HepG2 (cell line): ENCODE measurements at regions not wholly inside any gene's neighbourhood (a gene's known extent, or its start where the extent isn't known, plus 50 kb on each side); places are given as distances from the start of the nearest gene placed in this dataset.

Experiments used
- ATAC-seq: fragments of 200-7000 bp; cut with Tn5 transposase; 3 replicates; pipeline ENCODE4 v1.9.1; 2020; ENCODE audit warnings: mild to moderate bottlenecking, moderate library complexity
- BruUV-seq: library from RNA; stranded (reverse); fragments of 400-500 nt; replicated peaks from 2 replicates; lab custom pipeline; 2021; lab: Mats Ljungman, UMichigan
- CTCF ChIA-PET: fragments of 300-600 bp; formaldehyde crosslinking; extraction: SDS; loops from one replicate; lab custom pipeline; 2021; ENCODE audit warnings: low total read pairs, inconsistent platforms, low intra/inter-chr PET ratio; lab: Yijun Ruan, JAX
- POLR2A ChIA-PET: fragments of 350-600 bp; sonication (Branson Sonifier 250); formaldehyde crosslinking; loops from one replicate; lab custom pipeline; 2020; ENCODE audit warnings: antibody characterized with exemption, inconsistent platforms; lab: Yijun Ruan, JAX
- DNase-seq: peaks from one replicate; pipeline ENCODE4 v3.0.0-alpha.2; 2015; ENCODE audit warnings: low spot score
- FAIRE-seq: peaks from 3 replicates; lab custom pipeline; 2011; peaks lifted over from hg19 to GRCh38; lab: Jason Lieb, UNC
- H2AFZ ChIP-seq: one replicate; pipeline ENCODE4 v1.6.1; 2011; ENCODE audit warnings: low read length, inconsistent platforms
- H3K27ac ChIP-seq: fragments of 300-600 bp; 3 replicates; pipeline ENCODE4 v1.8.0; 2011; ENCODE audit warnings: mixed run types, mild to moderate bottlenecking, mixed read lengths, low read length, inconsistent platforms; ENCODE audit not compliant: insufficient read depth; ENCODE audit errors: extremely low read length
- H3K27me3 ChIP-seq, 2 experiments: fragments of 200-600 bp in 1 of 2; 2 replicates in 1 of 2; 3 replicates in 1 of 2; pipeline versions ENCODE4 v1.6.0 to v1.8.0; 2011; ENCODE audit warnings: low read length in 2 of 2, mild to moderate bottlenecking in 2 of 2, moderate library complexity in 2 of 2, inconsistent platforms in 1 of 2; ENCODE audit not compliant: insufficient read depth in 2 of 2, control insufficient read depth in 1 of 2
- H3K36me3 ChIP-seq, 2 experiments: fragments of 200-600 bp in 1 of 2; replicated peaks in 1 of 2; 2 replicates in 1 of 2; 3 replicates in 1 of 2; pipeline versions ENCODE4 v1.5.1 to v1.8.0; 2011; ENCODE audit warnings: low read length in 2 of 2, inconsistent platforms in 1 of 2; ENCODE audit not compliant: insufficient read depth in 2 of 2, control insufficient read depth in 1 of 2
- H3K4me1 ChIP-seq: 2 replicates; pipeline ENCODE4 v1.5.1; 2012; ENCODE audit warnings: low read length, inconsistent platforms; ENCODE audit not compliant: insufficient read depth
- H3K4me2 ChIP-seq: 2 replicates; pipeline ENCODE4 v1.6.0; 2011; ENCODE audit warnings: low read depth, low read length, inconsistent platforms
- H3K4me3 ChIP-seq, 3 experiments: fragments of 200-600 bp in 1 of 3; sonication (generic), shearing (Covaris generic) in 1 of 3; replicated peaks in 1 of 3; 2 replicates each; pipeline ENCODE4 v1.5.1; 2011 to 2016; ENCODE audit warnings: low read length in 3 of 3, inconsistent platforms in 2 of 3, low read depth in 2 of 3, mild to moderate bottlenecking in 2 of 3, control low read depth in 1 of 3, mixed read lengths in 1 of 3; ENCODE audit not compliant: insufficient read depth in 1 of 3
- H3K79me2 ChIP-seq: one replicate; pipeline ENCODE4 v1.6.1; 2011; ENCODE audit warnings: low read length, inconsistent platforms; ENCODE audit not compliant: insufficient read depth
- H3K9ac ChIP-seq: 2 replicates; pipeline ENCODE4 v1.6.0; 2011; ENCODE audit warnings: mild to moderate bottlenecking, low read depth, low read length, inconsistent platforms; ENCODE audit not compliant: insufficient read depth
- H3K9me3 ChIP-seq: 2 replicates; pipeline ENCODE4 v1.5.1; 2012; ENCODE audit warnings: mild to moderate bottlenecking, low read length
- H4K20me1 ChIP-seq: 2 replicates; pipeline ENCODE4 v1.6.0; 2011; ENCODE audit warnings: inconsistent platforms, mild to moderate bottlenecking, low read length, moderate library complexity; ENCODE audit not compliant: insufficient read depth
- ARID5B ChIP-seq: IDR thresholded peaks from 2 replicates; pipeline ENCODE4 v1.4.0; 2020; ENCODE audit warnings: mild to moderate bottlenecking, missing genetic modification reagents
- ELK4 ChIP-seq: sonication (generic); formaldehyde crosslinking; IDR thresholded peaks from 2 replicates; pipeline ENCODE4 v1.9.0; 2021; ENCODE audit warnings: missing genetic modification reagents, borderline replicate concordance
- MAX ChIP-seq: IDR thresholded peaks from 2 replicates; pipeline ENCODE4 v1.6.1; 2012; ENCODE audit warnings: inconsistent platforms
- ZBTB14 ChIP-seq: sonication (generic); formaldehyde crosslinking; IDR thresholded peaks from 2 replicates; pipeline ENCODE4 v1.4.0; 2020; ENCODE audit warnings: missing genetic modification reagents
- ZFP37 ChIP-seq: sonication (generic); formaldehyde crosslinking; IDR thresholded peaks from 2 replicates; pipeline ENCODE4 v1.4.0; 2020; ENCODE audit warnings: missing genetic modification reagents, borderline replicate concordance
- ZNF281 ChIP-seq: sonication (generic); formaldehyde crosslinking; IDR thresholded peaks from 2 replicates; pipeline ENCODE4 v1.4.0; 2020; ENCODE audit warnings: missing genetic modification reagents, borderline replicate concordance
- ZSCAN5A ChIP-seq: sonication (generic); formaldehyde crosslinking; IDR thresholded peaks from 2 replicates; pipeline ENCODE4 v1.8.0; 2022; ENCODE audit warnings: mild to moderate bottlenecking, missing genetic modification reagents, borderline replicate concordance
- WGBS: methylation state at CpG from one replicate; pipeline ENCODE4 v1.1.6; 2017; ENCODE audit warnings: low lambda C conversion rate; 5-methylcytosine and 5-hydroxymethylcytosine counted together
- in situ Hi-C: cut with HindIII; loops from 2 replicates; pipeline ENCODE4 v1.10.0; 2017; ENCODE audit warnings: low pct_unique_long_range_greater_than_20kb; ENCODE audit not compliant: extremely low pct_ligation_motif_present
- intact Hi-C: fragments of 100-400 bp; cut with micrococcal nuclease; formaldehyde crosslinking; loops from one replicate; pipeline ENCODE4 v1.10.0; 2022; ENCODE audit not compliant: unreplicated experiment

GRCh38 chr3:59531994-59532393 lies 482.2 kb upstream of the CFAP20DC start (continued):
- TF ChIP-seq MAX (no peak), ELK4 (CRISPR knock-in tag) (no peak)

- POLR2A ChIA-PET = no interaction called here
- Histone ChIP-seq H3K27ac (no peak overlapping the region), H3K79me2 (no peaks in the 10 kb centered on the region), H3K36me3 (no peaks in the 10 kb centered on the region), H2AFZ (no peak overlapping the region), H3K4me2 (no peak overlapping the region), H3K9me3 (no peaks in the 10 kb centered on the region), H4K20me1 (no peaks in the 10 kb centered on the region), H3K4me3 (no peak overlapping the region), H3K27me3 (no peaks in the 10 kb centered on the region; a peak in 1 of 5 replicates), H3K9ac (no peak overlapping the region), H3K4me1 (no peaks in the 10 kb centered on the region)
- CTCF ChIA-PET = no interaction called here
- no peak for TF ChIP-seq ARID5B (CRISPR knock-in tag)
- no peak for TF ChIP-seq ZBTB14 (CRISPR knock-in tag)
- TF ChIP-seq ZFP37 (CRISPR knock-in tag) = no peak
- no peak for TF ChIP-seq ZSCAN5A (CRISPR knock-in tag)
- no peak for TF ChIP-seq ZNF281 (CRISPR knock-in tag)
- no peak for DNase-seq
- no peak for ATAC-seq
- no TSS peak for BruUV-seq
- in situ Hi-C loops = no loop called here
- 0% methylated on average over 3 of the region's 3 CpGs for whole genome bisulfite sequencing
- FAIRE-seq = no peak
- intact Hi-C loops = no loop called here
These were observed 481.4 kb upstream of the CFAP20DC start for GRCh38 chr3:59531066-59531745.
